ENCODE measurements at regions not wholly inside any gene's neighbourhood (a gene's known extent, or its start where the extent isn't known, plus 50 kb on each side); places are given as distances from the start of the nearest gene placed in this dataset.

DNA sequence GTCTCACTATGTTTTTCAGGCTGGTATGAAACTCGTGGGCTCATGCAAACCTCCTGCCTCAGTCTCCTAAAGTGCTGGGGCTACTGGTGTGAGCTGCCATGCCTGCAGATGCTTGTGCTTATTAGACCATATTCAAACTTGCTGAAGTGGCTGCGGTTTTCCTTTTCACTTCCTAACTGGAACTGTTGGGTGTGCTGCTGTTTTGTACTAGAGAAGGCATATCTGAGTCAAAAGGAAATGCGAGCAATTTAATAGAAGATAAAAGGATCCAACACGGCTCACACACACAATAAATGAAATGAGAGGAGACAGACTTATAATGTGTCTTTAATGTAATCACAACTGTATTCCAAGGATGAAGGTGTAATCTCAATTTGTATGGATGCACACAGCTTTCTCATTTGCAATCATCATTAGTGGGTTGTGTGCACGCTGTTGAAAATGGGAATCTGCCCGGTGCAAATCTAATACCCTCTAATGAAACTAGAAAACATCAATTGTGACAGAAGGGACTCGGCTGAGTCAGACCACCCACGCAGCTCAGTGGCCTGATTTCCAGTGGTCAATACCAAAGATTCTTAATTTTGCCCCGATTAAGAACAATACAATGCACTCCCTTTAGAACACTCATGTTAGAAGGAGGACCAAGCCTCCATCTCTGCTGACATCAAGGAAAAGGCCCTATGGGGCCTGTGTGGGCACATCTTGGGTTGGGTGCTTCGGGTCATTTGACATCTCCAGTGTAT is 532.7 kb downstream of the TDRD15 start:
- CTCF ChIA-PET (ENCODE audit: low intra/inter-chr PET ratio, low total read pairs) = no interaction called here
- Histone ChIP-seq H3K79me2 (ENCODE audit: insufficient read depth, low read length) (no peaks in the 10 kb centered on the region), H2AFZ (ENCODE audit: low read length) (no peak overlapping the region), H3K27me3 (ENCODE audit: control insufficient read depth in 1 of 2, insufficient read depth in 2 of 2, low read length in 2 of 2) (no peaks in the 10 kb centered on the region; a peak in 2 of 5 replicates), H3K4me1 (ENCODE audit: insufficient read depth, low read length) (no peaks in the 10 kb centered on the region), H3K9ac (ENCODE audit: insufficient read depth, low read depth, low read length) (no peak overlapping the region), H4K20me1 (ENCODE audit: insufficient read depth, low read length) (no peaks in the 10 kb centered on the region), H3K9me3 (ENCODE audit: low read length) (no peaks in the 10 kb centered on the region), H3K36me3 (replicated peaks in 1 of 2; ENCODE audit: control insufficient read depth in 1 of 2, insufficient read depth in 2 of 2, low read length in 2 of 2) (no peaks in the 10 kb centered on the region), H3K27ac (ENCODE audit: extremely low read length, insufficient read depth, low read length) (no peak overlapping the region), H3K4me3 (replicated peaks in 1 of 3; ENCODE audit: insufficient read depth in 1 of 3, low read depth in 2 of 3, low read length in 3 of 3) (no peak overlapping the region), H3K4me2 (ENCODE audit: low read depth, low read length) (no peak overlapping the region)
- POLR2A ChIA-PET = no interaction called here
- FAIRE-seq = no peak
- BruUV-seq (replicated peaks) = no TSS peak
- DNase-seq (ENCODE audit: low spot score) = no peak
- TF ChIP-seq ZNF224 (CRISPR knock-in tag; IDR thresholded peaks at IDR 0.05) (no peak), HDAC6 (IDR thresholded peaks at IDR 0.05; ENCODE audit: low read depth, low read length) (no peak), ZNF660 (CRISPR knock-in tag; IDR thresholded peaks at IDR 0.05; ENCODE audit: borderline replicate concordance, low read depth) (no peak), FOXJ3 (CRISPR knock-in tag; IDR thresholded peaks at IDR 0.05; ENCODE audit: borderline replicate concordance) (no peak), ZNF138 (CRISPR knock-in tag; IDR thresholded peaks at IDR 0.05; ENCODE audit: low read depth) (no peak), ZNF644 (CRISPR knock-in tag; IDR thresholded peaks at IDR 0.05; ENCODE audit: low read depth) (no peak), BORCS8-MEF2B (CRISPR knock-in tag; IDR thresholded peaks at IDR 0.05) (no peak), SNRNP70 (IDR thresholded peaks at IDR 0.05; ENCODE audit: low read depth, low read length) (no peak), GATAD1 (CRISPR knock-in tag; IDR thresholded peaks at IDR 0.05) (no peak), DMAP1 (CRISPR knock-in tag; IDR thresholded peaks at IDR 0.05) (no peak), ATRX (CRISPR knock-in tag; IDR thresholded peaks at IDR 0.05; ENCODE audit: borderline replicate concordance) (no peak), ZNF883 (CRISPR knock-in tag; IDR thresholded peaks at IDR 0.05; ENCODE audit: not compliant biosample characterization) (no peak)
- TF ChIP-seq, protein P1, sequence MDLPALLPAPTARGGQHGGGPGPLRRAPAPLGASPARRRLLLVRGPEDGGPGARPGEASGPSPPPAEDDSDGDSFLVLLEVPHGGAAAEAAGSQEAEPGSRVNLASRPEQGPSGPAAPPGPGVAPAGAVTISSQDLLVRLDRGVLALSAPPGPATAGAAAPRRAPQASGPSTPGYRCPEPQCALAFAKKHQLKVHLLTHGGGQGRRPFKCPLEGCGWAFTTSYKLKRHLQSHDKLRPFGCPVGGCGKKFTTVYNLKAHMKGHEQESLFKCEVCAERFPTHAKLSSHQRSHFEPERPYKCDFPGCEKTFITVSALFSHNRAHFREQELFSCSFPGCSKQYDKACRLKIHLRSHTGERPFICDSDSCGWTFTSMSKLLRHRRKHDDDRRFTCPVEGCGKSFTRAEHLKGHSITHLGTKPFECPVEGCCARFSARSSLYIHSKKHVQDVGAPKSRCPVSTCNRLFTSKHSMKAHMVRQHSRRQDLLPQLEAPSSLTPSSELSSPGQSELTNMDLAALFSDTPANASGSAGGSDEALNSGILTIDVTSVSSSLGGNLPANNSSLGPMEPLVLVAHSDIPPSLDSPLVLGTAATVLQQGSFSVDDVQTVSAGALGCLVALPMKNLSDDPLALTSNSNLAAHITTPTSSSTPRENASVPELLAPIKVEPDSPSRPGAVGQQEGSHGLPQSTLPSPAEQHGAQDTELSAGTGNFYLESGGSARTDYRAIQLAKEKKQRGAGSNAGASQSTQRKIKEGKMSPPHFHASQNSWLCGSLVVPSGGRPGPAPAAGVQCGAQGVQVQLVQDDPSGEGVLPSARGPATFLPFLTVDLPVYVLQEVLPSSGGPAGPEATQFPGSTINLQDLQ (CRISPR knock-in tag; IDR thresholded peaks at IDR 0.05) = no peak
- TF ChIP-seq, protein P2, sequence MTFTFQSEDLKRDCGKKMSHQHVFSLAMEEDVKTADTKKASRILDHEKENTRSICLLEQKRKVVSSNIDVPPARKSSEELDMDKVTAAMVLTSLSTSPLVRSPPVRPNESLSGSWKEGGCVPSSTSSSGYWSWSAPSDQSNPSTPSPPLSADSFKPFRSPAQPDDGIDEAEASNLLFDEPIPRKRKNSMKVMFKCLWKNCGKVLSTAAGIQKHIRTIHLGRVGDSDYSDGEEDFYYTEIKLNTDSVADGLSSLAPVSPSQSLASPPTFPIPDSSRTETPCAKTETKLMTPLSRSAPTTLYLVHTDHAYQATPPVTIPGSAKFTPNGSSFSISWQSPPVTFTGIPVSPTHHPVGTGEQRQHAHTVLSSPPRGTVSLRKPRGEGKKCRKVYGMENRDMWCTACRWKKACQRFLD (CRISPR knock-in tag; IDR thresholded peaks at IDR 0.05; ENCODE audit: borderline replicate concordance) = no peak
- TF ChIP-seq, protein P3, sequence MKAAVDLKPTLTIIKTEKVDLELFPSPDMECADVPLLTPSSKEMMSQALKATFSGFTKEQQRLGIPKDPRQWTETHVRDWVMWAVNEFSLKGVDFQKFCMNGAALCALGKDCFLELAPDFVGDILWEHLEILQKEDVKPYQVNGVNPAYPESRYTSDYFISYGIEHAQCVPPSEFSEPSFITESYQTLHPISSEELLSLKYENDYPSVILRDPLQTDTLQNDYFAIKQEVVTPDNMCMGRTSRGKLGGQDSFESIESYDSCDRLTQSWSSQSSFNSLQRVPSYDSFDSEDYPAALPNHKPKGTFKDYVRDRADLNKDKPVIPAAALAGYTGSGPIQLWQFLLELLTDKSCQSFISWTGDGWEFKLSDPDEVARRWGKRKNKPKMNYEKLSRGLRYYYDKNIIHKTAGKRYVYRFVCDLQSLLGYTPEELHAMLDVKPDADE (CRISPR knock-in tag; IDR thresholded peaks at IDR 0.05) = no peak
- WGBS (ENCODE audit: low lambda C conversion rate) = 15% methylated on average over 10 of the region's 10 CpGs
- intact Hi-C loops (cut with micrococcal nuclease; ENCODE audit: unreplicated experiment) (no loop called here), in situ Hi-C loops (cut with HindIII; ENCODE audit: extremely low pct_ligation_motif_present, low pct_unique_long_range_greater_than_20kb) (no loop called here)
- no peak for ATAC-seq

Measured in HepG2 (cell line).